ENCODE measurements at regions not wholly inside any gene's neighbourhood (a gene's known extent, or its start where the extent isn't known, plus 50 kb on each side); places are given as distances from the start of the nearest gene placed in this dataset.

- no peak for TF ChIP-seq POLR2AphosphoS5 (IDR thresholded peaks at IDR 0.05; ENCODE audit: insufficient read depth in 1 of 2, low read depth in 1 of 2)
- TF ChIP-seq, protein P1, sequence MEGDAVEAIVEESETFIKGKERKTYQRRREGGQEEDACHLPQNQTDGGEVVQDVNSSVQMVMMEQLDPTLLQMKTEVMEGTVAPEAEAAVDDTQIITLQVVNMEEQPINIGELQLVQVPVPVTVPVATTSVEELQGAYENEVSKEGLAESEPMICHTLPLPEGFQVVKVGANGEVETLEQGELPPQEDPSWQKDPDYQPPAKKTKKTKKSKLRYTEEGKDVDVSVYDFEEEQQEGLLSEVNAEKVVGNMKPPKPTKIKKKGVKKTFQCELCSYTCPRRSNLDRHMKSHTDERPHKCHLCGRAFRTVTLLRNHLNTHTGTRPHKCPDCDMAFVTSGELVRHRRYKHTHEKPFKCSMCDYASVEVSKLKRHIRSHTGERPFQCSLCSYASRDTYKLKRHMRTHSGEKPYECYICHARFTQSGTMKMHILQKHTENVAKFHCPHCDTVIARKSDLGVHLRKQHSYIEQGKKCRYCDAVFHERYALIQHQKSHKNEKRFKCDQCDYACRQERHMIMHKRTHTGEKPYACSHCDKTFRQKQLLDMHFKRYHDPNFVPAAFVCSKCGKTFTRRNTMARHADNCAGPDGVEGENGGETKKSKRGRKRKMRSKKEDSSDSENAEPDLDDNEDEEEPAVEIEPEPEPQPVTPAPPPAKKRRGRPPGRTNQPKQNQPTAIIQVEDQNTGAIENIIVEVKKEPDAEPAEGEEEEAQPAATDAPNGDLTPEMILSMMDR (IDR thresholded peaks at IDR 0.05), result no peak
- no peak for TF ChIP-seq POLR2A (IDR thresholded peaks at IDR 0.05)
These were observed 742.1 kb downstream of the MTRR start for GRCh38 chr5:8611067-8611466.
